Neural crest cell (in vitro differentiated cells): ENCODE measurements at regions not wholly inside any gene's neighbourhood (a gene's known extent, or its start where the extent isn't known, plus 50 kb on each side); places are given as distances from the start of the nearest gene placed in this dataset.

Source experiments
- DNase-seq: peaks from one replicate; pipeline ENCODE4 v3.0.0; 2021; ENCODE audit warnings: low read depth, mixed read lengths, low spot score
- H3K27ac Mint-ChIP-seq: one replicate; pipeline ENCODE4 v1.8.0; 2021; ENCODE audit warnings: mild to moderate bottlenecking, mixed read lengths; ENCODE audit not compliant: unreplicated experiment
- H3K27me3 Mint-ChIP-seq: 2 replicates; pipeline ENCODE4 v1.8.0; 2021; ENCODE audit warnings: low read depth, mild to moderate bottlenecking, mixed read lengths
- H3K36me3 Mint-ChIP-seq: 2 replicates; pipeline ENCODE4 v1.8.0; 2021; ENCODE audit warnings: low read depth, mild to moderate bottlenecking, mixed read lengths
- H3K4me1 Mint-ChIP-seq: 2 replicates; pipeline ENCODE4 v1.8.0; 2021; ENCODE audit warnings: mixed read lengths
- H3K4me3 Mint-ChIP-seq: one replicate; pipeline ENCODE4 v1.8.0; 2021; ENCODE audit warnings: mild to moderate bottlenecking, mixed read lengths
- H3K9me3 Mint-ChIP-seq: 2 replicates; pipeline ENCODE4 v1.8.0; 2021; ENCODE audit warnings: mixed read lengths
- TF ChIP-seq, protein P1 (sequence below): fragments of 200-600 bp; sonication (generic); conservative IDR thresholded peaks from 2 replicates; pipeline ENCODE4 v1.5.0; 2021; ENCODE audit warnings: antibody characterized with exemption, mild to moderate bottlenecking

DNA sequence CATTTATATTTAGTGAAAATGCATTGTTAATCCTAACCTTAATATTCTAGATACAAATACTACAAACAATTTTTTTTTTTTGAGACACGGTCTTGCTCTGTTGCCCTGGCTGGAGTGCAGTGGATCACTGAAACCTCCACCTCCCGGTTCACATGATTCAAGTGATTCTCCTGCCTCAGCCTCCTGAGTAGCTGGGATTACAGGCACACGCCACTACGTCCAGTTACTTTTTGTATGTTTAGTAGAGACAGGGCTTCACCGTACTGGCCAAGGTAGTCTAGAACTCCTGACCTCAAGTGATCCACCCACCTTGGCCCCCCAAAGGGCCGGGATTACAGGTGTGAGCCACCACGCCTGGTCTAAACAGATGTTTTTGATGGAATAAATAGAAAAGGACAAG lies 361.5 kb upstream of the NECTIN3 start:
- DNase-seq, result no peak
- TF ChIP-seq, protein P1, sequence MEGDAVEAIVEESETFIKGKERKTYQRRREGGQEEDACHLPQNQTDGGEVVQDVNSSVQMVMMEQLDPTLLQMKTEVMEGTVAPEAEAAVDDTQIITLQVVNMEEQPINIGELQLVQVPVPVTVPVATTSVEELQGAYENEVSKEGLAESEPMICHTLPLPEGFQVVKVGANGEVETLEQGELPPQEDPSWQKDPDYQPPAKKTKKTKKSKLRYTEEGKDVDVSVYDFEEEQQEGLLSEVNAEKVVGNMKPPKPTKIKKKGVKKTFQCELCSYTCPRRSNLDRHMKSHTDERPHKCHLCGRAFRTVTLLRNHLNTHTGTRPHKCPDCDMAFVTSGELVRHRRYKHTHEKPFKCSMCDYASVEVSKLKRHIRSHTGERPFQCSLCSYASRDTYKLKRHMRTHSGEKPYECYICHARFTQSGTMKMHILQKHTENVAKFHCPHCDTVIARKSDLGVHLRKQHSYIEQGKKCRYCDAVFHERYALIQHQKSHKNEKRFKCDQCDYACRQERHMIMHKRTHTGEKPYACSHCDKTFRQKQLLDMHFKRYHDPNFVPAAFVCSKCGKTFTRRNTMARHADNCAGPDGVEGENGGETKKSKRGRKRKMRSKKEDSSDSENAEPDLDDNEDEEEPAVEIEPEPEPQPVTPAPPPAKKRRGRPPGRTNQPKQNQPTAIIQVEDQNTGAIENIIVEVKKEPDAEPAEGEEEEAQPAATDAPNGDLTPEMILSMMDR, result no peak
- peaks cover 9% of the 10 kb centered on the region for H3K9me3 Mint-ChIP-seq
- H3K4me1 Mint-ChIP-seq, result no peaks in the 10 kb centered on the region
- H3K27me3 Mint-ChIP-seq, result no peaks in the 10 kb centered on the region
- no peak overlapping the region for H3K4me3 Mint-ChIP-seq
- H3K27ac Mint-ChIP-seq, result no peak overlapping the region
- peaks cover 6% of the 10 kb centered on the region for H3K36me3 Mint-ChIP-seq

- peaks cover 6% of the 10 kb centered on the region for H3K36me3 Mint-ChIP-seq
- no peak overlapping the region for H3K4me3 Mint-ChIP-seq
- DNase-seq, result no peak
- H3K9me3 Mint-ChIP-seq, result peaks cover 9% of the 10 kb centered on the region
- H3K27ac Mint-ChIP-seq, result no peak overlapping the region
- no peaks in the 10 kb centered on the region for H3K27me3 Mint-ChIP-seq
- TF ChIP-seq, protein P1, result no peak
- H3K4me1 Mint-ChIP-seq, result no peaks in the 10 kb centered on the region
These were observed 361.0 kb upstream of the NECTIN3 start for GRCh38 chr3:110710603-110711002.

- Mint-ChIP-seq H3K4me3 (no peak overlapping the region), H3K36me3 (peaks cover 6% of the 10 kb centered on the region), H3K27me3 (no peaks in the 10 kb centered on the region), H3K4me1 (no peaks in the 10 kb centered on the region), H3K27ac (no peak overlapping the region), H3K9me3 (peaks cover 5% of the 10 kb centered on the region)
- TF ChIP-seq, protein P1, result no peak
- DNase-seq, result no peak
These were observed 360.3 kb upstream of the NECTIN3 start for GRCh38 chr3:110711130-110711832.

DNA sequence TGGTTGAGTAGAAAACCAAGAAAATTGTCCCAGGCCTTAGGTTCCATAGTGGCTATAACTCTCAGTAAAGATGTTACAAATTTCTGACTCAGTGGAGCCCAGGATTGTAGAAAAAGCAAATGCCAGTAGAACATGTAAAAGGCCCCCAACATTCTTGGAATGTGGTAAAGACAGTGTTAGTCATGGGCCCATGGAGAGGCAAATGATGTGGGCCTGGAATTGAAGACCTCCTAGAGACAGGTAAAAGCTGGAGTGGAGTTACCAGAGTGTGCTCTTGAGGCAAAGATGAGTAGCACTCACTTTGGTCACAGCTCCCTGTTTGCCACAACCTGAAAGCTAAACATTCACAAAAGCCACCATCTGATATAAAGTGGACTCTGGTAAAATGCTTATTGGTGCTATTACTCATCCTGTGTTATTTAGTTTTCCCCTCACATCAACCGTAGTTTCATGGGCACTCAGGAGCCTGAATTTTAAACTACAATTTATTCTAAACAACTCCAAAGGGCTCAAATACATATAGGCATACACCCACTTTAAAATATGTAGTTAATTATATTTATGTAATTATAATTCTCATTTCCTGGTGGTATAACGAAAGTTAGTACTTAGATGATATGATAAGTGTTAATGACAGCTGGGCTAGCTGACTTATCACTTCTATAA lies 359.6 kb upstream of the NECTIN3 start:
- H3K36me3 Mint-ChIP-seq, result peaks cover 6% of the 10 kb centered on the region
- TF ChIP-seq, protein P1, result no peak
- H3K9me3 Mint-ChIP-seq, result peaks cover 4% of the 10 kb centered on the region
- H3K27ac Mint-ChIP-seq, result no peak overlapping the region
- H3K27me3 Mint-ChIP-seq, result no peaks in the 10 kb centered on the region
- no peak for DNase-seq
- no peak overlapping the region for H3K4me3 Mint-ChIP-seq
- H3K4me1 Mint-ChIP-seq, result no peaks in the 10 kb centered on the region

DNA sequence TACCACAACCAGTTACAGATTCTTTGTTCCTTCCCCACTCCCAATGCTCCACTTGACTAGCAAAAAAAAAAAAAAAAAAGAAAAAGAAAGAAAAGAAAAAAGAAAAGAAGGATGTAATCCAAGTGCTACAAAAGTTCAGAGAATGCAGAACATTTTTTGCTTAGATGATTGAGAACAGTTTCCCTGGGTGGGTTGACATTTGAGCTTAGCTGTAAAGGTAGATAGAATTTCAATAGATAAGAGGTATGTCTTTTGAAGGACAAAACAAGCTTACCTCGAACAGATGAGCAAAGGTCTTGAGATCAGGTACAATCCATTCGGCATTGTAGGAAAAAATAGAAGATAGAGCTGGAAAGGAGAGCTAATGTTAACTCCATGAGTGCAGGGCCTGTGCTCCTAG lies 344.6 kb upstream of the NECTIN3 start:
- no peak for DNase-seq
- TF ChIP-seq, protein P1, result no peak
- H3K27ac Mint-ChIP-seq, result no peak overlapping the region
- H3K36me3 Mint-ChIP-seq, result no peaks in the 10 kb centered on the region
- H3K4me3 Mint-ChIP-seq, result no peak overlapping the region
- H3K27me3 Mint-ChIP-seq, result no peaks in the 10 kb centered on the region
- peaks cover 2% of the 10 kb centered on the region for H3K9me3 Mint-ChIP-seq
- no peaks in the 10 kb centered on the region for H3K4me1 Mint-ChIP-seq
